H1 (cell line): ENCODE measurements at regions not wholly inside any gene's neighbourhood (a gene's known extent, or its start where the extent isn't known, plus 50 kb on each side); places are given as distances from the start of the nearest gene placed in this dataset.

Experiments
- CTCF ChIA-PET: fragments of 300-600 bp; sonication (Branson Sonifier 250); formaldehyde crosslinking; loops from one replicate; lab custom pipeline; 2021; ENCODE audit not compliant: partially characterized antibody; lab: Charles Lee
- POLR2A ChIA-PET: fragments of 300-600 bp; sonication (Branson Sonifier 250); formaldehyde crosslinking; loops from one replicate; lab custom pipeline; 2021; ENCODE audit warnings: inconsistent platforms; ENCODE audit not compliant: partially characterized antibody; lab: Charles Lee
- DNase-seq, 2 experiments: peaks; one replicate each; pipeline versions ENCODE4 v3.0.0 to v3.0.0-alpha.2; 2010 to 2022; ENCODE audit warnings: low spot score in 2 of 2, low read depth in 1 of 2, mixed read lengths in 1 of 2
- FAIRE-seq: peaks from 2 replicates; lab custom pipeline; 2011; peaks lifted over from hg19 to GRCh38; lab: Jason Lieb, UNC
- H2AFZ ChIP-seq: 2 replicates; pipeline ENCODE4 v1.8.1; 2012; ENCODE audit warnings: low read length, inconsistent platforms
- H2AK5ac ChIP-seq: 2 replicates; pipeline ENCODE4 v1.6.1; 2013; ENCODE audit warnings: low read depth, low read length
- H2BK120ac ChIP-seq: replicated peaks from 2 replicates; pipeline ENCODE3; 2013; ENCODE audit warnings: low read depth, low read length, inconsistent platforms
- H2BK12ac ChIP-seq: 2 replicates; pipeline ENCODE4 v1.6.1; 2013; ENCODE audit warnings: low read depth, low read length
- H2BK15ac ChIP-seq: 2 replicates; pipeline ENCODE4 v1.6.1; 2013; ENCODE audit warnings: low read length
- H2BK20ac ChIP-seq: 2 replicates; pipeline ENCODE4 v1.6.1; 2013; ENCODE audit warnings: low read length
- H2BK5ac ChIP-seq: 2 replicates; pipeline ENCODE4 v1.6.1; 2013; ENCODE audit warnings: low read depth, low read length
- H3K14ac ChIP-seq: 2 replicates; pipeline ENCODE4 v1.6.1; 2013; ENCODE audit warnings: inconsistent platforms; ENCODE audit not compliant: insufficient read length
- H3K18ac ChIP-seq: 2 replicates; pipeline ENCODE4 v1.6.1; 2013; ENCODE audit warnings: low read length; ENCODE audit errors: extremely low read depth
- H3K23ac ChIP-seq: 2 replicates; pipeline ENCODE4 v1.6.1; 2013; ENCODE audit warnings: inconsistent platforms; ENCODE audit not compliant: insufficient read length
- H3K23me2 ChIP-seq: 2 replicates; pipeline ENCODE4 v1.6.1; 2013; ENCODE audit warnings: low read depth, low read length
- H3K27ac ChIP-seq: 2 replicates; pipeline ENCODE4 v1.6.1; 2011; ENCODE audit warnings: low read depth, low read length, inconsistent platforms
- H3K27me3 ChIP-seq, 4 experiments: replicated peaks in 1 of 4; 1 replicate in 1 of 4; 2 replicates in 3 of 4; pipeline versions ENCODE4 v1.6.1 to v1.8.1; 2011 to 2013; ENCODE audit warnings: low read length in 3 of 4, mild to moderate bottlenecking in 3 of 4, inconsistent platforms in 2 of 4, mixed read lengths in 2 of 4, moderate library complexity in 1 of 4; ENCODE audit not compliant: control insufficient read depth in 3 of 4, insufficient read depth in 3 of 4; ENCODE audit errors: extremely low read depth in 1 of 4
- H3K36me3 ChIP-seq, 4 experiments: 2 replicates each; pipeline versions ENCODE4 v1.6.1 to v1.8.1; 2011 to 2013; ENCODE audit warnings: mild to moderate bottlenecking in 4 of 4, low read length in 3 of 4, moderate library complexity in 2 of 4, control low read depth in 1 of 4, inconsistent platforms in 1 of 4; ENCODE audit not compliant: insufficient read depth in 4 of 4, control insufficient read depth in 2 of 4
- H3K4ac ChIP-seq: replicated peaks from 2 replicates; pipeline ENCODE3; 2013; ENCODE audit warnings: low read length, low read depth, mixed read lengths, inconsistent platforms; ENCODE audit not compliant: insufficient read length
- H3K4me1 ChIP-seq, 4 experiments: replicated peaks in 1 of 4; 1 replicate in 1 of 4; 2 replicates in 3 of 4; pipeline versions ENCODE4 v1.6.1 to v1.8.1; 2011 to 2013; ENCODE audit warnings: low read length in 3 of 4, inconsistent platforms in 2 of 4, mixed read lengths in 1 of 4; ENCODE audit not compliant: insufficient read depth in 4 of 4, control insufficient read depth in 3 of 4
- H3K4me2 ChIP-seq, 2 experiments: 2 replicates each; pipeline versions ENCODE4 v1.6.1 to v1.8.1; 2011 to 2013; ENCODE audit warnings: low read depth in 2 of 2, low read length in 2 of 2, control low read depth in 1 of 2, inconsistent platforms in 1 of 2, mild to moderate bottlenecking in 1 of 2; ENCODE audit not compliant: insufficient read depth in 1 of 2
- H3K4me3 ChIP-seq, 4 experiments: fragments of 200-600, 300-600 bp in 1 of 4; sonication (generic), shearing (Covaris generic), sonication (Bioruptor Twin) in 1 of 4; 2 replicates each; pipeline versions ENCODE4 v1.5.1 to v1.8.1; 2011 to 2016; ENCODE audit warnings: low read length in 4 of 4, low read depth in 3 of 4, control low read depth in 2 of 4, inconsistent platforms in 2 of 4, mild to moderate bottlenecking in 2 of 4, mixed read lengths in 1 of 4, moderate library complexity in 1 of 4; ENCODE audit not compliant: insufficient read depth in 2 of 4; ENCODE audit errors: extremely low read depth in 1 of 4
- H3K56ac ChIP-seq: replicated peaks from 2 replicates; pipeline ENCODE3; 2013; ENCODE audit warnings: low read depth, mild to moderate bottlenecking, mixed read lengths, low read length, inconsistent platforms; ENCODE audit not compliant: insufficient read length
- H3K79me1 ChIP-seq: 2 replicates; pipeline ENCODE4 v1.6.1; 2013; ENCODE audit warnings: low read depth, low read length, control low read depth
- H3K79me2 ChIP-seq, 2 experiments: 2 replicates each; pipeline versions ENCODE4 v1.6.1 to v1.8.1; 2012 to 2013; ENCODE audit warnings: low read length in 2 of 2, mild to moderate bottlenecking in 2 of 2, inconsistent platforms in 1 of 2; ENCODE audit not compliant: insufficient read depth in 2 of 2, control insufficient read depth in 1 of 2
- H3K9ac ChIP-seq, 4 experiments: replicated peaks in 1 of 4; 1 replicate in 1 of 4; 2 replicates in 3 of 4; pipeline versions ENCODE4 v1.6.1 to v1.8.1; 2011 to 2013; ENCODE audit warnings: low read depth in 3 of 4, low read length in 3 of 4, control low read depth in 2 of 4, mild to moderate bottlenecking in 2 of 4, moderate library complexity in 2 of 4, inconsistent platforms in 1 of 4; ENCODE audit errors: extremely low read depth in 1 of 4
- H3K9me3 ChIP-seq, 2 experiments: 2 replicates each; pipeline versions ENCODE4 v1.6.1 to v1.8.1; 2012 to 2013; ENCODE audit warnings: mild to moderate bottlenecking in 2 of 2, moderate library complexity in 2 of 2, control low read depth in 1 of 2, inconsistent platforms in 1 of 2, low read depth in 1 of 2, low read length in 1 of 2, mixed read lengths in 1 of 2; ENCODE audit not compliant: insufficient read depth in 2 of 2
- H4K20me1 ChIP-seq, 2 experiments: replicated peaks in 1 of 2; 2 replicates each; pipeline versions ENCODE3 to v1.8.1; 2011 to 2013; ENCODE audit warnings: inconsistent platforms in 2 of 2, low read length in 2 of 2, mild to moderate bottlenecking in 1 of 2; ENCODE audit not compliant: insufficient read depth in 2 of 2, control insufficient read depth in 1 of 2
- H4K5ac ChIP-seq: 2 replicates; pipeline ENCODE4 v1.6.1; 2013; ENCODE audit warnings: low read length, low read depth, mixed read lengths, inconsistent platforms; ENCODE audit not compliant: insufficient read length
- H4K8ac ChIP-seq: 2 replicates; pipeline ENCODE4 v1.8.0; 2013; ENCODE audit warnings: mild to moderate bottlenecking, moderate library complexity, low read length, inconsistent platforms; ENCODE audit not compliant: insufficient read depth; ENCODE audit errors: extremely low read depth
- H4K91ac ChIP-seq: replicated peaks from 2 replicates; pipeline ENCODE3; 2013; ENCODE audit warnings: low read length, mixed read lengths, inconsistent platforms; ENCODE audit not compliant: insufficient read length
- CBX8 ChIP-seq: fragments of 300-800, 300-1000 bp; sonication (generic); IDR thresholded peaks from 2 replicates; pipeline ENCODE4 v1.7.1; 2016; ENCODE audit warnings: low read depth, low read length, borderline replicate concordance
- CHD2 ChIP-seq: IDR thresholded peaks from 2 replicates; pipeline ENCODE4 v1.6.1; 2012; ENCODE audit warnings: low read length, improper control_type of control experiment
- CTCF ChIP-seq, 3 experiments: IDR thresholded peaks; 1 replicate in 2 of 3; 2 replicates in 1 of 3; pipeline versions ENCODE4 v1.5.1 to v1.6.1; 2011; ENCODE audit warnings: low read length in 3 of 3, mild to moderate bottlenecking in 3 of 3, inconsistent platforms in 2 of 3, low read depth in 1 of 3, moderate library complexity in 1 of 3; ENCODE audit not compliant: insufficient read depth in 1 of 3; ENCODE audit errors: control extremely low read depth in 1 of 3
- EGR1 ChIP-seq: IDR thresholded peaks from 2 replicates; pipeline ENCODE4 v1.6.1; 2011; ENCODE audit warnings: low read depth, low read length, borderline replicate concordance
- KDM1A ChIP-seq: fragments of 200-600, 300-600 bp; sonication (generic); IDR thresholded peaks from 2 replicates; pipeline ENCODE4 v1.7.1; 2016; ENCODE audit warnings: mild to moderate bottlenecking, low read length, borderline replicate concordance
- PHF8 ChIP-seq: fragments of 200-600 bp; sonication (generic); conservative IDR thresholded peaks from 2 replicates; pipeline ENCODE4 v1.7.1; 2012; ENCODE audit warnings: low read depth, mild to moderate bottlenecking, inconsistent platforms, low read length, moderate library complexity
- POLR2AphosphoS5 ChIP-seq: IDR thresholded peaks from 2 replicates; pipeline ENCODE4 v1.6.1; 2011; ENCODE audit warnings: low read depth, low read length
- SIX5 ChIP-seq: IDR thresholded peaks from 2 replicates; pipeline ENCODE4 v1.6.1; 2011; ENCODE audit warnings: mild to moderate bottlenecking, low read depth, low read length
- SUZ12 ChIP-seq: fragments of 200-600 bp; sonication (generic); IDR thresholded peaks from 2 replicates; pipeline ENCODE4 v1.6.1; 2012; ENCODE audit warnings: mild to moderate bottlenecking, inconsistent platforms, low read length, moderate library complexity, mixed read lengths
- TAF1 ChIP-seq: IDR thresholded peaks from 2 replicates; pipeline ENCODE4 v1.6.1; 2011; ENCODE audit warnings: mild to moderate bottlenecking, low read depth, low read length
- TBP ChIP-seq: IDR thresholded peaks from 2 replicates; pipeline ENCODE4 v1.6.1; 2011; ENCODE audit warnings: low read depth, low read length, improper control_type of control experiment
- TCF12 ChIP-seq: IDR thresholded peaks from 2 replicates; pipeline ENCODE4 v1.6.1; 2011; ENCODE audit warnings: low read depth, mild to moderate bottlenecking, low read length
- TEAD4 ChIP-seq: IDR thresholded peaks from 2 replicates; pipeline ENCODE4 v1.6.1; 2012; ENCODE audit warnings: low read depth, low read length, inconsistent platforms, mixed read lengths
- YY1 ChIP-seq: IDR thresholded peaks from 2 replicates; pipeline ENCODE4 v1.6.1; 2011; ENCODE audit warnings: low read depth, mild to moderate bottlenecking, low read length
- WGBS, 2 experiments: shearing (Covaris generic) in 1 of 2; methylation state at CpG; one replicate each; pipeline versions ENCODE4 v1.1.6 to v1.1.7; 2013 to 2015; ENCODE audit warnings: low lambda C conversion rate in 2 of 2, mixed read lengths in 2 of 2, inconsistent platforms in 1 of 2, low coverage in 1 of 2, missing lambda C conversion rate in 1 of 2; ENCODE audit not compliant: insufficient replicate concordance in 2 of 2, insufficient coverage in 1 of 2, insufficient read length in 1 of 2; ENCODE audit errors: extremely low coverage in 1 of 2, missing lambda C conversion rate in 1 of 2; 5-methylcytosine and 5-hydroxymethylcytosine counted together

GRCh38 chr5:23136958-23137357 lies 283.8 kb upstream of the CDH12 start:
- Histone ChIP-seq H3K27ac (no peak overlapping the region), H3K14ac (no peak overlapping the region), H3K4me3 (no peak overlapping the region), H2AFZ (no peak overlapping the region), H3K36me3 (no peaks in the 10 kb centered on the region), H3K4me1 (no peaks in the 10 kb centered on the region), H3K18ac (no peak overlapping the region), H3K27me3 (no peaks in the 10 kb centered on the region), H3K4me2 (no peak overlapping the region), H3K4ac (no peak overlapping the region), H2AK5ac (no peak overlapping the region), H4K5ac (no peak overlapping the region), H3K23me2 (no peaks in the 10 kb centered on the region), H4K8ac (no peak overlapping the region), H2BK5ac (no peak overlapping the region), H3K79me2 (no peaks in the 10 kb centered on the region), H2BK12ac (no peak overlapping the region), H3K9me3 (no peaks in the 10 kb centered on the region), H3K79me1 (no peaks in the 10 kb centered on the region), H4K91ac (no peak overlapping the region), H2BK120ac (no peak overlapping the region), H2BK20ac (no peak overlapping the region), H3K56ac (no peak overlapping the region), H4K20me1 (no peaks in the 10 kb centered on the region), H3K9ac (no peak overlapping the region), H2BK15ac (no peak overlapping the region), H3K23ac (no peak overlapping the region)
- CTCF ChIA-PET, result interaction anchor here (1.0 kb wide), 1 partner anchor 241 kb away, joined by 3 read pairs; no protein-coding TSS in a partner anchor
- WGBS, 2 experiments, result 95% methylated on average over 2 of the region's 2 CpGs; no CpG with 5 or more reads in 1 of the 2 experiments
- DNase-seq (no peak), FAIRE-seq (no peak)
- POLR2A ChIA-PET, result no interaction called here
- no peak for TF ChIP-seq SIX5
- TF ChIP-seq CTCF (IDR thresholded peaks at IDR 0.05; ENCODE audit: control extremely low read depth in 1 of 3, insufficient read depth in 1 of 3, low read depth in 1 of 3, low read length in 3 of 3), result no peak
- no peak for TF ChIP-seq TBP
- TF ChIP-seq EGR1, result no peak
- TF ChIP-seq POLR2AphosphoS5, result no peak
- no peak for TF ChIP-seq CBX8
- TF ChIP-seq PHF8, result no peak
- TF ChIP-seq TCF12, result no peak
- no peak for TF ChIP-seq SUZ12
- no peak for TF ChIP-seq CHD2
- no peak for TF ChIP-seq TEAD4
- TF ChIP-seq YY1, result no peak
- TF ChIP-seq TAF1, result no peak
- no peak for TF ChIP-seq KDM1A
